BLaER1 treated with 17β-estradiol and CSF1 and Interleukin-3, amounts not matched to agents 10 nM and 100 nM (cell line): ENCODE measurements at regions not wholly inside any gene's neighbourhood (a gene's known extent, or its start where the extent isn't known, plus 50 kb on each side); places are given as distances from the start of the nearest gene placed in this dataset.

ENCODE experiments used
- H3K27ac ChIP-seq, 11 experiments: shearing (Covaris generic); formaldehyde crosslinking; 2 replicates each; pipeline ENCODE4 v1.8.1; 2022
- H3K27me3 ChIP-seq, 11 experiments: shearing (Covaris generic); formaldehyde crosslinking; 2 replicates each; pipeline ENCODE4 v1.8.1; 2022
- H3K36me3 ChIP-seq, 11 experiments: shearing (Covaris generic); formaldehyde crosslinking; 2 replicates each; pipeline ENCODE4 v1.8.1; 2022
- H3K4me1 ChIP-seq, 10 experiments: shearing (Covaris generic); formaldehyde crosslinking; 2 replicates each; pipeline ENCODE4 v1.8.1; 2022
- H3K4me2 ChIP-seq, 11 experiments: shearing (Covaris generic); formaldehyde crosslinking; 2 replicates each; pipeline ENCODE4 v1.8.1; 2022
- H3K4me3 ChIP-seq, 10 experiments: shearing (Covaris generic); formaldehyde crosslinking; 2 replicates each; pipeline ENCODE4 v1.8.1; 2022
- H3K9ac ChIP-seq, 11 experiments: shearing (Covaris generic); formaldehyde crosslinking; 2 replicates each; pipeline ENCODE4 v1.8.1; 2022
- H3K9me3 ChIP-seq, 11 experiments: shearing (Covaris generic); formaldehyde crosslinking; replicated peaks in 1 of 11; 2 replicates each; pipeline ENCODE4 v1.8.1; 2022
- H4K20me1 ChIP-seq, 11 experiments: shearing (Covaris generic); formaldehyde crosslinking; 2 replicates each; pipeline ENCODE4 v1.8.1; 2022
- Cebpa-rat ChIP-seq, 11 experiments: shearing (Covaris generic); IDR thresholded peaks; 2 replicates each; pipeline ENCODE4 v1.8.1; 2022

DNA sequence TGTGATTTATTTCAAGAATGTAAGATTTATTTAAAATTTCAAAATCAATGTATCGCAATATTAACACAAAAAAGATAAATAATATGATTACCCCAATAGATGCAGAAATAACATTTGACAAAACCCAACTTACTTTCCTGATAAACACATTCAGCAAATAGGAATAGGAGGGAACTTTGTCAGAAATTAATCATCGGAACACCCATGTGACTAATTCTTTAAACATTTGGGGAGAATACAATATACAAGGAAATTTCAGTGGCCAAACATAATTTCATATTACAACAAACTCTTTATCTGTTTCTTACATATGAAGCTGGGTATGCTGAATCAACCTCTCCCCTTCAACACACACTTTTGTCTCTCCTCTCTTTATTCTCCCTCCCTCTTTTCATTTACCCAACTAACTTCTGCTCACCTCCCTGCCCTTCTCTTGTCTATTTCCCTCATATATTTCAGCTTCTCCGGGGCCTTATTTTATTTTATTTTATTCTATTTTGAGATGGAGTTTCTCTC, 309.6 kb upstream of the CNTNAP5 start:
- H3K4me1 ChIP-seq = no peaks in the 10 kb centered on the region
- H3K9ac ChIP-seq = no peak overlapping the region
- no peaks in the 10 kb centered on the region for H3K36me3 ChIP-seq
- H3K27me3 ChIP-seq = no peaks in the 10 kb centered on the region
- no peak overlapping the region for H3K27ac ChIP-seq
- TF ChIP-seq Cebpa-rat (IDR thresholded peaks at IDR 0.05) = no peak
- H3K9me3 ChIP-seq = no peaks in the 10 kb centered on the region
- H4K20me1 ChIP-seq = no peaks in the 10 kb centered on the region
- no peak overlapping the region for H3K4me2 ChIP-seq
- H3K4me3 ChIP-seq = no peak overlapping the region

DNA sequence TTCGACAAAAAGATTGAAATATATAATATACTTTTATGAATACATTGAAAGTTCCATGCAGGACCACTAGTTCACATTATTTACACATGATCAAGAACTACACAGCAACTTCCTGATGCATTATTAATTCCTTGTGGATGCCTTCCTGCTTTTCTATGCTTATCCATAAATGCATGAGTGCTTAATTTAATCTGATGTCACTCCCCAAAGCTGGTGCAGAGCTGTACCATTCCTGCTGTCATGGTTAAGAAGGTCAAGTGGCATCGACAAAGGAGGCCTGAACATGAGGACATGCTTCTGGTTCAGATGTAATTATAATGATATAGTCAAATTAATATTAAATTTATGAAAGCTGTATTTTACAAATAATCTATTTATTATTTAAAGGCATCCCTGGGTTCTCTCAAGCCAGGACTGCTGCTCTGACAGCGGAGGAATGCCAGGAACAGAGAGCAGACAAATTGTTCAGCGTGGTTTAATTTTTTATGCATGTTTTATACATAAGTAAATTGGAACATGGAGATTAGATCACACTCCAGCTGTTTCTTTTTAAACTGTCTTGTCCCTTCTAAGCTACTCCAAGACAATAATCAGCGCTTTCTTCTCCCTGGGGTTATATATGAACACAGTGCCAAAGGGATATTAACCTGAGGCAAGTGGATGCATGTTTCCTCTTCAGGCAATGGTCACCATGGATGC, 307.3 kb upstream of the CNTNAP5 start:
- H3K4me2 ChIP-seq = no peak overlapping the region
- no peaks in the 10 kb centered on the region for H3K9me3 ChIP-seq
- H4K20me1 ChIP-seq = no peaks in the 10 kb centered on the region
- H3K9ac ChIP-seq = no peak overlapping the region
- H3K4me1 ChIP-seq = no peaks in the 10 kb centered on the region
- no peak overlapping the region for H3K27ac ChIP-seq
- TF ChIP-seq Cebpa-rat (IDR thresholded peaks at IDR 0.05) = no peak
- H3K27me3 ChIP-seq = no peaks in the 10 kb centered on the region
- no peak overlapping the region for H3K4me3 ChIP-seq
- no peaks in the 10 kb centered on the region for H3K36me3 ChIP-seq

DNA sequence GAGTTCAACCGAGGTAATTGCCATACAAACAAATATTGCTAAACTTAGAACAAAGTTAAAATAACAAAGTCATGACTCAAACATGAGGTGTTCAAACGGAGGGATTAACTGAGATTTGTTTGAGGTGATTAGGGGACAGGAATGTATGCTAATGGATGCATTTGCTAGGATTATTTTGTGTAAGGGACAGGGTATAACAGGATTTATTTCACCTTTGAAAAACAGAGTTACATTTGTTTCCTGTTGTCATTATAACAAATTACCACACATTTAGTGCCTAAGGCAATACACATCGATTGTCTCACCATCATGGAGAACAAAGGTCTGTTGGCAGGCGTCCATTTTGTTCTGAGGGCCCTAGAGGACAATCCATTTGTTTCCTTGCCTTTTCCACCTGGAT, 304.3 kb upstream of the CNTNAP5 start:
- TF ChIP-seq Cebpa-rat (IDR thresholded peaks at IDR 0.05) = no peak
- no peaks in the 10 kb centered on the region for H3K9me3 ChIP-seq
- H3K9ac ChIP-seq = no peak overlapping the region
- H3K4me2 ChIP-seq = no peak overlapping the region
- no peaks in the 10 kb centered on the region for H3K27me3 ChIP-seq
- H3K4me3 ChIP-seq = no peak overlapping the region
- no peaks in the 10 kb centered on the region for H4K20me1 ChIP-seq
- no peaks in the 10 kb centered on the region for H3K4me1 ChIP-seq
- no peaks in the 10 kb centered on the region for H3K36me3 ChIP-seq
- no peak overlapping the region for H3K27ac ChIP-seq

DNA sequence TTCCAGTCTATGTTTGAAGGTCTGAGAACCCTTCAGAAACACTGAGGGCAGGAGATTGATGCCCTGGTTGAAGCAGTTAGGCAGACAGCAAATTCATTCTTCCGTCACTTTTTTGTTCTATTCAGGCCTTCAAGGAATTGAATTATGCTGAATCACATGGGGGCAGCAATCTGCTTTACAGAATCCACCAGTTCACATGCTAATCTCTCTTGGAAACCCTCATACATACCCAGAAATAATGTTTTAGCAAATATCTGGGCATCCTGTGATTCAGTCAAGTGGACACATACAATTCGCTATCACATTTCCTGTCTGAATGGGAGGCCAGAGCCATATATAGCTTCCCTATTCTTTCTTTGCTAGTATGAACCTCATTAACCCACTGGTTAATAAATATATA, 301.4 kb upstream of the CNTNAP5 start:
- no peak overlapping the region for H3K9ac ChIP-seq
- H3K4me2 ChIP-seq = no peak overlapping the region
- no peaks in the 10 kb centered on the region for H3K9me3 ChIP-seq
- H4K20me1 ChIP-seq = no peaks in the 10 kb centered on the region
- no peaks in the 10 kb centered on the region for H3K4me1 ChIP-seq
- H3K36me3 ChIP-seq = no peaks in the 10 kb centered on the region
- TF ChIP-seq Cebpa-rat (IDR thresholded peaks at IDR 0.05) = no peak
- no peak overlapping the region for H3K27ac ChIP-seq
- H3K27me3 ChIP-seq = no peaks in the 10 kb centered on the region
- no peak overlapping the region for H3K4me3 ChIP-seq

DNA sequence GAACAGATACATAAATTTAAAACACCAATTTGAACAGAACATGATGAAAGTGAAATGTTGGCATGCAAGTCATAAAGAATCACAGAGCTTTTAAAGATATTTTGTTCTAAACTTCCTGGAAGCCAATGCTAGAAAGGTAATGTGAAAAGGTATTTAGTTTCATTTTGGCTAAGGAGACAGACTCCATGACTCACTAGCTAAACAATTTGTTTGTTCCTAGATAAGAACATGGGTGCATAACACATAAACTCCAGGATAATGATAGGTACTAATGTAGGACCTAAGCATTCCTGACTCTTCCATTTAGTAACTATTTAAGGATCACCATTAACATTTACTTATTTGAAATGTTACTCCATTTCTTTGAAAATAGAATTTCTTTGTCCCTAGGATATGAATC, 292.5 kb upstream of the CNTNAP5 start:
- Histone ChIP-seq H3K27me3 (no peaks in the 10 kb centered on the region), H3K27ac (no peak overlapping the region), H3K9me3 (no peaks in the 10 kb centered on the region), H4K20me1 (no peaks in the 10 kb centered on the region), H3K36me3 (no peaks in the 10 kb centered on the region), H3K4me1 (peaks cover 0 to 4% (median 0%) of the 10 kb centered on the region in 10 experiments; a peak in 3 of 20 replicates), H3K9ac (no peak overlapping the region), H3K4me2 (no peak overlapping the region), H3K4me3 (no peak overlapping the region)
- TF ChIP-seq Cebpa-rat (IDR thresholded peaks at IDR 0.05) = no peak

DNA sequence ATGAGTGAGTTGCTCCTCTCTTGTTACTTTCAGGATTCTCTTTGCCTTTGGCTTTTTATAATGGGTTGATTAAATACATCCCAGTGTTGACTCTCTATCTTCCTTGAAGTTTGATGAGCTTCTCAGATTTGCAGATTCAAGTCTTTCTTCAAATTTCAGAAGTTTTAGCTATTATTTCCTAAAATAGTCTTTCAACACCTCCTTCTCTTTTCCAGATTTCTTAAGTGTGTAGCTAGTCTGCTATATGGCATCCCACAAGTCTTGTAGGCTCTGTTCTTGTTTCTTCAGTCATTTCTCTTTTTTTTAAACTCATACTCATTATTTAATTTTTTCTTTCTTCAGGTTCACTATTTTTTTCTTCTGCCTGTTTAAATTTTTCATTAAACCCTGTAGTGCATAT, 287.7 kb upstream of the CNTNAP5 start:
- TF ChIP-seq Cebpa-rat (IDR thresholded peaks at IDR 0.05) = no peak
- Histone ChIP-seq H3K27me3 (no peaks in the 10 kb centered on the region), H4K20me1 (no peaks in the 10 kb centered on the region), H3K4me2 (0 out of 22 replicates have a peak overlapping the region, but pooled peaks of 1 of the 11 experiments have one; percentile 6), H3K36me3 (no peaks in the 10 kb centered on the region), H3K27ac (peak overlapping the region in 2 of 11 experiments; percentile 40 to 48; a peak in 4 of 22 replicates), H3K4me3 (no peak overlapping the region), H3K9me3 (no peaks in the 10 kb centered on the region), H3K4me1 (peaks cover 0 to 22% (median 2%) of the 10 kb centered on the region in 10 experiments; a peak in 7 of 20 replicates), H3K9ac (no peak overlapping the region)

DNA sequence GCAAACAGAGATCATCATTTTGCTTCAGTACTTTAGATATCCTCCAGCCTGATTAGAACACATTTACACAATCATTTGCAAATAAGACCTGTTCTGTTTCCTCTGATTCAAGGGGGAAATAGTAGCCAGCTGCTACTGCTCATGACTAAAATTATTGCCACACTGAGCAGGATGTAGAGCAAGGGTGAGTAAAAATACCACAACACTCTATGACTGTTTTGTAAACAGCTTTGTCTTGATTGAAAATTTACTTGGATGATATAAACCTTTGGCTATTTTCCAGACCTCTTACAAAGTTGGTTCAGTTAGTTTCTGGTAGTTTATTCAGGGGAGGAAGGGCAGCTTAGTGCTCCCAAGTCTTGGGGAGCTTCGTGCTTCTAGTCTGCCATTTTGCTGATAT, 286.4 kb upstream of the CNTNAP5 start:
- H4K20me1 ChIP-seq = no peaks in the 10 kb centered on the region
- H3K4me2 ChIP-seq = peak overlapping the region in 7 of 11 experiments; percentile 3 to 54 (median 5); a peak in 8 of 22 replicates
- no peaks in the 10 kb centered on the region for H3K36me3 ChIP-seq
- no peak overlapping the region for H3K4me3 ChIP-seq
- peaks cover 0 to 22% (median 2%) of the 10 kb centered on the region in 10 experiments; a peak in 7 of 20 replicates for H3K4me1 ChIP-seq
- TF ChIP-seq Cebpa-rat (IDR thresholded peaks at IDR 0.05) = peak in 5 of 11 experiments; percentile 14 to 68 (median 58); a peak in 5 of 22 replicates
- H3K9me3 ChIP-seq = no peaks in the 10 kb centered on the region
- no peaks in the 10 kb centered on the region for H3K27me3 ChIP-seq
- H3K9ac ChIP-seq = peak overlapping the region in 2 of 11 experiments; percentile 2 to 45; a peak in 3 of 22 replicates
- H3K27ac ChIP-seq = peak overlapping the region in 8 of 11 experiments; percentile 48 to 76 (median 60); a peak in 16 of 22 replicates

DNA sequence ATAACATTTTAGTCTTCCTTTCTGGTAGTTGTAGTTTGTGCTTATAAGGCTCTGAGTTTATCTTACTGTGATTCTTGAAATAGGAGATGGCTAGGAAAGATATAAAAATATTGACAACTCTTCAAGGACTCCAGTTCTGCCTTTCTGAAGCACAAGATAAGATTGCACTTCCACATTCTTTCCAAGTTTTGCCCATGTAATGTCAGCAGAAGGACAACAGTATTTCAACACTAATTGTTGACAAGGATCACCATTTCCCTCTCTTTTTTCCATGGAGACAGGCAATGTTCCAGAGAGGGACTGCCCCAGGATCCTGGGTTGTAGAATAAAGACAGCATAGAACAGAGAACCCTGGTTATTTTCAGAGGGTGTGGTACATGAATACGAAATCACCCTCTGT, 279.1 kb upstream of the CNTNAP5 start:
- Histone ChIP-seq H3K27ac (no peak overlapping the region), H3K4me2 (no peak overlapping the region), H3K9me3 (no peaks in the 10 kb centered on the region), H3K27me3 (no peaks in the 10 kb centered on the region), H3K4me3 (no peak overlapping the region), H4K20me1 (no peaks in the 10 kb centered on the region), H3K9ac (no peak overlapping the region), H3K36me3 (no peaks in the 10 kb centered on the region), H3K4me1 (no peaks in the 10 kb centered on the region)
- TF ChIP-seq Cebpa-rat (IDR thresholded peaks at IDR 0.05) = no peak

DNA sequence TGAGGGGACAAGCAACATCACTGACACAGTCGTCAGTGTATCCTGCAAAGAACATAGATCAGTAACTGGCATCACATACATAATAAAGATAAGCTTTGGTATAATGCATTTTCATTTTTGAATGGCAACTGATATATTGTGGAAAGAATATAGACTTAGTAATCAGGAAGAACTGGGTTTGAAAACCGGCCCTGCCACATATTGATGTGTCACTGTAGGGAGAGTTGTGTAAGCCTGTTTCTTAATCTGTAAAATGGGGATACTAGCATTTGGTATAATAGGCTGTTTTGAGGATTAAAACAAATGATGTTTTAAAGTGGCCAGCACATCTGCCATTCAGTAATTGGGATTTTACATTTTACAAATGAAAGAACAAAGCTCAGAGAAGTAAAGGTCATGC, 277.8 kb upstream of the CNTNAP5 start:
- Histone ChIP-seq H3K4me2 (no peak overlapping the region), H3K9me3 (no peaks in the 10 kb centered on the region), H3K9ac (no peak overlapping the region), H4K20me1 (no peaks in the 10 kb centered on the region), H3K4me1 (no peaks in the 10 kb centered on the region), H3K36me3 (no peaks in the 10 kb centered on the region), H3K27ac (no peak overlapping the region), H3K27me3 (no peaks in the 10 kb centered on the region), H3K4me3 (no peak overlapping the region)
- TF ChIP-seq Cebpa-rat (IDR thresholded peaks at IDR 0.05) = no peak

DNA sequence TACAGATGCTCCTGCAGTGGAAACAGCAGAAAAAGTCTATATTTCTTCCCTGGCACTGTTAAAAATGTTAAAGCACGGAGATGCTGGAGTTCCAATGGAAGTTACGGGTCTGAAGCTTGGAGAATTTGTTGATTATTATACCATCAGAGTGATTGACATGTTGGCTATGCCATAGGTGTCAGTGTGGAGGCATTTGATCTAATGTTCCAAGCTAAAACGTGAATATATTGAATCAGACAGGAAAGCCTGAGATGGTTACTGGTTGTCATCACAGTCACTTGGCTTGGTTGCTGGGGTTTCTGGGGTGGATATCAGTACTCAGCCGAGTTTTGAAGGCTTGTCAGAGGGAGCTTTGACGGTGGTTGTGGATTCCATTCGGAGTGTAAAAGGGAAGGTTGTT, 262.9 kb upstream of the CNTNAP5 start:
- Histone ChIP-seq H4K20me1 (no peaks in the 10 kb centered on the region), H3K4me3 (no peak overlapping the region), H3K9ac (no peak overlapping the region), H3K9me3 (no peaks in the 10 kb centered on the region), H3K4me1 (no peaks in the 10 kb centered on the region), H3K27ac (no peak overlapping the region), H3K4me2 (no peak overlapping the region), H3K27me3 (no peaks in the 10 kb centered on the region), H3K36me3 (no peaks in the 10 kb centered on the region)
- no peak for TF ChIP-seq Cebpa-rat (IDR thresholded peaks at IDR 0.05)
